ENCODE measurements at regions not wholly inside any gene's neighbourhood (a gene's known extent, or its start where the extent isn't known, plus 50 kb on each side); places are given as distances from the start of the nearest gene placed in this dataset.
"Not testable (repeated sequence)": the region's sequence is repeated elsewhere in the genome, so short reads cannot be mapped to it uniquely, and the experiment has no call there.

DNA sequence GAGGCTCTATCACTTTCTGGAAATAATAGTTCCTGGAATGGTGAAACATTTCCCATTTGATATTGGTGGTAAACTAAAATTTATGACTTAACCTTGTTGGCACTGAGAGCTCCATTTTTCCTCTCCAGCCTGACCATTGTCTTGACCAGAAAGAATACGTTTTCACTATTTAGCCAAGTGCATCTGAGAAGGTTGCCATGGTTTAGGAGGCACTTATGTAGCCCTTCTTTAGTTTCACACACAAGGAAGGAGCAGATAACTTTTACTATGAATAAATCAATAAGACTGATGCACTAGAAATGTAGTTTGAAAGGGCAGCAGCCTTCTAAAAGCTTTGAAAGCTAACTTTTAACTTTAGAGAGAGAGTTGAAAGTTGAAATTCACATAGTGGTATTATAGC, 1045.5 kb upstream of the CDH6 start:
- no TSS peak for BruUV-seq (replicated peaks)
- H3K27me3 Mint-ChIP-seq (ENCODE audit: unreplicated experiment), result no peaks in the 10 kb centered on the region
- CTCF ChIA-PET, result no interaction called here
- TF ChIP-seq, protein P1, sequence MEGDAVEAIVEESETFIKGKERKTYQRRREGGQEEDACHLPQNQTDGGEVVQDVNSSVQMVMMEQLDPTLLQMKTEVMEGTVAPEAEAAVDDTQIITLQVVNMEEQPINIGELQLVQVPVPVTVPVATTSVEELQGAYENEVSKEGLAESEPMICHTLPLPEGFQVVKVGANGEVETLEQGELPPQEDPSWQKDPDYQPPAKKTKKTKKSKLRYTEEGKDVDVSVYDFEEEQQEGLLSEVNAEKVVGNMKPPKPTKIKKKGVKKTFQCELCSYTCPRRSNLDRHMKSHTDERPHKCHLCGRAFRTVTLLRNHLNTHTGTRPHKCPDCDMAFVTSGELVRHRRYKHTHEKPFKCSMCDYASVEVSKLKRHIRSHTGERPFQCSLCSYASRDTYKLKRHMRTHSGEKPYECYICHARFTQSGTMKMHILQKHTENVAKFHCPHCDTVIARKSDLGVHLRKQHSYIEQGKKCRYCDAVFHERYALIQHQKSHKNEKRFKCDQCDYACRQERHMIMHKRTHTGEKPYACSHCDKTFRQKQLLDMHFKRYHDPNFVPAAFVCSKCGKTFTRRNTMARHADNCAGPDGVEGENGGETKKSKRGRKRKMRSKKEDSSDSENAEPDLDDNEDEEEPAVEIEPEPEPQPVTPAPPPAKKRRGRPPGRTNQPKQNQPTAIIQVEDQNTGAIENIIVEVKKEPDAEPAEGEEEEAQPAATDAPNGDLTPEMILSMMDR (IDR thresholded peaks at IDR 0.05; ENCODE audit: unreplicated experiment), result no peak
- no peak for DNase-seq
- H3K36me3 Mint-ChIP-seq (ENCODE audit: insufficient read depth, unreplicated experiment), result no peaks in the 10 kb centered on the region
- intact Hi-C loops (cut with micrococcal nuclease; ENCODE audit: unreplicated experiment), result no loop called here
- H3K27ac Mint-ChIP-seq (ENCODE audit: unreplicated experiment), result no peak overlapping the region
- peaks cover 22% of the 10 kb centered on the region for H3K9me3 Mint-ChIP-seq (ENCODE audit: low read depth, unreplicated experiment)
- H3K4me3 Mint-ChIP-seq (ENCODE audit: low read depth, unreplicated experiment), result no peak overlapping the region
- H3K4me1 Mint-ChIP-seq (ENCODE audit: low read depth, unreplicated experiment), result no peaks in the 10 kb centered on the region

DNA sequence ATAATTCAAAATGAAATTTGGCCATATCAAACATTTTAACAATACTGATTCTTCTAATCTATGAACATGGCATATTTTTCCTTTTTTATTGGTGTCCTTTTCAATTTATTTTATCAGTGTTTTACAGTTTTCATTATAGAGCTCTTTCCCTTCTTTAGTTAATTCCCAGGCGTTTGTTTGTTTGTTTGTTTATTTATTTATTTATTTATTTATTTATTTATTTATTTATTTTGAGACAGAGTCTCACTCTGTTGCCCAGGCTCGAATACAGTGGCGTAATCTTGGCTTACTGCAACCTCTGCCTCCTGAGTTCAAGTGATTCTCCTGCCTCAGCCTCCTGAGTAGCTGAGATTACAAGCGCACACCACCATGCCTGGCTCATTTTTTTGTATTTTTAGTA, 1049.4 kb upstream of the CDH6 start:
- H3K27me3 Mint-ChIP-seq (ENCODE audit: unreplicated experiment); H3K4me1 Mint-ChIP-seq (ENCODE audit: low read depth, unreplicated experiment); DNase-seq; CTCF ChIA-PET; H3K27ac Mint-ChIP-seq (ENCODE audit: unreplicated experiment); BruUV-seq (replicated peaks); H3K36me3 Mint-ChIP-seq (ENCODE audit: insufficient read depth, unreplicated experiment); H3K4me3 Mint-ChIP-seq (ENCODE audit: low read depth, unreplicated experiment); intact Hi-C loops (cut with micrococcal nuclease; ENCODE audit: unreplicated experiment): not testable (repeated sequence)
- peaks cover 16% of the 10 kb centered on the region for H3K9me3 Mint-ChIP-seq (ENCODE audit: low read depth, unreplicated experiment)

GRCh38 chr5:30142432-30142831, 1051.1 kb upstream of the CDH6 start:
- TF ChIP-seq, protein P1 (IDR thresholded peaks at IDR 0.05; ENCODE audit: unreplicated experiment), result no peak
- Mint-ChIP-seq H3K4me1 (ENCODE audit: low read depth, unreplicated experiment) (no peaks in the 10 kb centered on the region), H3K27ac (ENCODE audit: unreplicated experiment) (no peak overlapping the region), H3K27me3 (ENCODE audit: unreplicated experiment) (no peaks in the 10 kb centered on the region), H3K9me3 (ENCODE audit: low read depth, unreplicated experiment) (peaks cover 16% of the 10 kb centered on the region), H3K36me3 (ENCODE audit: insufficient read depth, unreplicated experiment) (no peaks in the 10 kb centered on the region), H3K4me3 (ENCODE audit: low read depth, unreplicated experiment) (no peak overlapping the region)
- CTCF ChIA-PET, result no interaction called here
- BruUV-seq (replicated peaks), result no TSS peak
- intact Hi-C loops (cut with micrococcal nuclease; ENCODE audit: unreplicated experiment), result no loop called here
- DNase-seq, result no peak

DNA sequence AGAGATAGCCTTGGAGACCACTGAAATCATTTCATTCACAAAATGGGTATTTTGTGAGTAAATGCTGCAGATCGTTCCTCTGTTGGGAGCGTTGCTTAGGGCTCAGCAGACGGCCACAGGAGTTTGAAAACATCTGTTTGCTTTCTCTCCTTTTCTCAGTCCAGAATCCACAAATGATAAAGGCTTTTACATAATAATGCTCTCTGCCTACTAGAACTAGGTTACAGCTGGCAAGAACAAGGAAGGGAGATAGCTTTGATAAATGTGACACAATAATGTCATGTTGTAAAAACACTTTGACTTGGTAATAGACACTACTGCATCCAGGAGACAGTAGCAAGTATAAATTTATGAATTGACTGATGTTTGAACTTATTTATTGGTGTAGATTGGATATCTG, 1072.4 kb upstream of the CDH6 start:
- Mint-ChIP-seq H3K4me1 (ENCODE audit: low read depth, unreplicated experiment) (no peaks in the 10 kb centered on the region), H3K27me3 (ENCODE audit: unreplicated experiment) (no peaks in the 10 kb centered on the region), H3K36me3 (ENCODE audit: insufficient read depth, unreplicated experiment) (no peaks in the 10 kb centered on the region), H3K27ac (ENCODE audit: unreplicated experiment) (no peak overlapping the region), H3K4me3 (ENCODE audit: low read depth, unreplicated experiment) (no peak overlapping the region), H3K9me3 (ENCODE audit: low read depth, unreplicated experiment) (peaks cover 9% of the 10 kb centered on the region)
- CTCF ChIA-PET, result no interaction called here
- BruUV-seq (replicated peaks), result no TSS peak
- no peak for DNase-seq
- intact Hi-C loops (cut with micrococcal nuclease; ENCODE audit: unreplicated experiment), result no loop called here
- TF ChIP-seq, protein P1 (IDR thresholded peaks at IDR 0.05; ENCODE audit: unreplicated experiment), result no peak

DNA sequence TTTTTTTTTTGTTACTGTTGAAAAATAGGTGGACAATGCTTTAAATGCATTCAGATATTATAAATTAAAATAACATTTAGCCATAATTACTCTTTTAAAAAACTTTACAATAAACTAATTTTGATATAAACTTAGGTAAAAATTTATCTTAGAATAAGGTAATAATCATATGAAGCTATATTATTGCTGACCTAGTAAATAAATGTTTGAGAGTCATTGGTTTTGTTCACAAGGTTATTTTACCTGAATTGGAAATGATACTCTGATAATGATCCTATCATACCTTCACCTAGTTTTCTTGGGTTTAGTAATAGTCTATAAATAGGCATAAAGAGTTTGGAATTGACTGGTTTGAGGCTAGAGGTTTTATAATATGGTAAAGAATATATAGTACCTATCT, 1076.4 kb upstream of the CDH6 start:
- no peak for DNase-seq
- BruUV-seq (replicated peaks), result no TSS peak
- Mint-ChIP-seq H3K4me3 (ENCODE audit: low read depth, unreplicated experiment) (no peak overlapping the region), H3K4me1 (ENCODE audit: low read depth, unreplicated experiment) (no peaks in the 10 kb centered on the region), H3K36me3 (ENCODE audit: insufficient read depth, unreplicated experiment) (no peaks in the 10 kb centered on the region), H3K27ac (ENCODE audit: unreplicated experiment) (no peak overlapping the region), H3K27me3 (ENCODE audit: unreplicated experiment) (no peaks in the 10 kb centered on the region), H3K9me3 (ENCODE audit: low read depth, unreplicated experiment) (peaks cover 2% of the 10 kb centered on the region)
- TF ChIP-seq, protein P1 (IDR thresholded peaks at IDR 0.05; ENCODE audit: unreplicated experiment), result no peak
- intact Hi-C loops (cut with micrococcal nuclease; ENCODE audit: unreplicated experiment), result no loop called here
- CTCF ChIA-PET, result no interaction called here
